ENCODE measurements at regions not wholly inside any gene's neighbourhood (a gene's known extent, or its start where the extent isn't known, plus 50 kb on each side); places are given as distances from the start of the nearest gene placed in this dataset.

- ATAC-seq = no peak
Observed at GRCh38 chr12:84807249-84807648, 105.3 kb downstream of the SLC6A15 start.

DNA sequence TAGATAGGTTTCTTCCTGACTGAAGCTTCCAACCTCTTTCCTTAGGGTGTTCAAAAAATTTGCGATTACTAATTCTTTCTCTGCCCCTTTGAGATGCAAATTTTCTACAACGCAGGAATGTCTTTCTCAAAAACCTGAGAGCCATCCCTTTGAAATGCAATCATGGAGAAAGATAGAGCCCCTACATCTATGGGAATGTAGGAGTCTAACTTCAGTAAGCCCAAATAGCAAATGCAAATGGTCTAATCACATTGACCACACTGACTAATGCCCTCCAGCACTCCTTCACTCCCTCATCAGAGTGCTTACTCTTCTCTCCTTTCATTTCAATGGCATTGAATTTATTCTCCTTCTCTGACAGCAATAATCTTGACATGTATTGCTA is 107.1 kb downstream of the SLC6A15 start:
- ATAC-seq = no peak

DNA sequence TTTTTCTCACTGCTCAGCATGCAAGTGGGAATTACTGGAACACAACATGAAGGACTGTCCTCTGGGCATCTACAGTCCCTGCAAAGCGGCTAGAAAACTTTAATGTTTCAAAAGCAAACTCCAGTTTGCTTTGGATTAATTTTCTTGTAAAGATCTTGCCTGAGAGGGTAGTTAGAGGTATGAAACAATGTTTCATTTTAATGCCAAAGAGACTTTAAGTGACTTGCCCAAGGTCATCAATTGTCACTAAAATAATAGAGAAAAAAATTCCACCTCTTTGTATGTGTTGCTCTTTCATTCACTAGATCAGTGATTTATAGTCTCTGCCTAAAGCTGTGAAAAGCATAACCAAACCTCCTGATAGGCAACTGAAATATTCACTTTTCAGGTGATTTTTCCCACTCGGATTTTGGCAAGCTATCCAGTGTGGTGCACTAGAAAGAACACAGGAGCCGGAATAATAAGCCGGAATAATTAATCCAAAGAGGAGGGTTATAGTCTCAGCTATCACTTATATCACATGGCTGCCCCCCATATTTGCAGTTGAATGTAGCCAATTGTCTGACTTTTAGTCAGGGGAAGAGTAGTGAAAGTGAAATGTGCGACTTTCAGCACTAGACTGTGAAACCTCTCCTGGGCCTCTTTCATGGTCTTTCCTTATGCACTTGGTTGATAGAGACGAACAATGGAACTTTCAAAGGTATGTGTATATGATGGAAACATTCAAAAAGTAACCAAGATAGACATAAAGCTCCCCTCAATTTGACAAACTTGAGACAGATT is 107.7 kb downstream of the SLC6A15 start:
- ATAC-seq = no peak

GRCh38 chr12:84803661-84804060 is 108.9 kb downstream of the SLC6A15 start:
- no peak for ATAC-seq

DNA sequence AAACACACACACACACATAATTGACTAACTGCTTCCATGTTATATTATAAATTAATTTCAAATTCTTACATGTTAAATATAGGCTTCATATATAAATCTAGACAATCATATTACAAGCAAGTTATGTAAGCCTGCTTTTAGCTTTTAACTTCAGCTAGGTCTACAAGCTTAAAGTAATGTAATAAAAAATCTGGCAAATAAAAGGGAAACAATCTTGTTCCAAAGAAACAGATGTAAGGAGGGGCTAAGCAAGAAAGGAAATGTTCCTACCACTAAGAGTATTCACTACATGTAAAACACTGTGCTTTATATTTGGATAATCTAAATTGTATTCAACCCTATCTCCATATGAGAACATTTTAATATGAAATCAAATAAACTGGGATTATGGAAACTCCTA is 110.4 kb downstream of the SLC6A15 start:
- ATAC-seq = no peak

DNA sequence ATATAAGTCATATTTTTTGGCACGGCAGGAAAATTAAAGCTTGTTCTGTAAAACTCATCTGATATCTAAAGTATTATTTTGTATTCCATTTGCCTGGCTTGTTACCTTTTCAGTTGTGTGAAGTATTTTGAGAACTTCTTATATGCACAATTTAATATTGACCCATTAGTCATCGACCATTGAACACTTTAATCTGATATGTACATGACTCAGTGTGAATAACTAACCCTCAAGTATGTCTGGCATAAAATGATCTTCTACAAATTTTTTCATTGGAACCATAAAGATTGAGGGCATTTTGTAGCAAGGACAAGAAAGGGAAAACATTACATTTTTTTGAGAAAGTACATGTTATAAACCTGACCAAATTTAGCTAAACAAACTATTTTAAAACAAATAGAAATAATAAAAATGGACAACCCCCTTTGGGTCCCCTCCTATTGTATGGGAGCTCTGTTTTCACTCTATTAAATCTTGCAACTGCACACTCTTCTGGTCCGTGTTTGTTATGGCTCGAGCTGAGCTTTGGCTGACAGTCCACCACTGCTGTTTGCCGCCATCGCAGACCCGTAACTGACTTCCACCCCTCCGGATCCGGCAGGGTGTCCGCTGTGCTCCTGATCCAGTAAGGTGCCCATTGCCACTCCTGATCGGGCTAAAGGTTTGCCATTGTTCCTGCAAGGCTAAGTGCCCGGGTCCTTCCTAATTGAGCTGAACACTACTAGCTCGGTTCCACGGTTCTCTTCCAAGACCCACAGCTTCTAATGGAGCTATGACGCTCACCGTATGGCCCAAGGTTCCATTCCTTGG is 118.8 kb downstream of the SLC6A15 start:
- ATAC-seq = no peak

DNA sequence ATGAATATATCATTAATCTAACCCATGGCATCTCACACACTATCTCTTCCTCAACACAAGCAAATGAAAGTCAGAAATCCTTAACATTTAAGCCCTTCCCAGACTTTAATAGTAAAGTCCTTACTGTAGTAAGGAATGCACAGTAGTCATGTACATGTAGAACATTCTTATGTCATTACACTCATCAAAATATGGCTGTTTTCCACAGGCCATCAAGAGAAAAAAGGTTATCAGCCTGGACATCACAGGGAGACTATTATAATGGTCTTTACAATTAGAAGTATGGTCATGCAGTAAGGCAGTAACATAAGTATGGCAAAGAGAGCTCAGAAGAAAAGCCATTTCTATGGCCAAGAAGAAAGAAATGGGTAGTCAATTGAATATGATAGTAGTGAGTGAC is 121.2 kb downstream of the SLC6A15 start:
- ATAC-seq = no peak

- ATAC-seq = no peak
Observed at GRCh38 chr12:84789184-84789583, 123.4 kb downstream of the SLC6A15 start.

GRCh38 chr12:84787253-84787652 is 125.3 kb downstream of the SLC6A15 start:
- ATAC-seq = no peak

DNA sequence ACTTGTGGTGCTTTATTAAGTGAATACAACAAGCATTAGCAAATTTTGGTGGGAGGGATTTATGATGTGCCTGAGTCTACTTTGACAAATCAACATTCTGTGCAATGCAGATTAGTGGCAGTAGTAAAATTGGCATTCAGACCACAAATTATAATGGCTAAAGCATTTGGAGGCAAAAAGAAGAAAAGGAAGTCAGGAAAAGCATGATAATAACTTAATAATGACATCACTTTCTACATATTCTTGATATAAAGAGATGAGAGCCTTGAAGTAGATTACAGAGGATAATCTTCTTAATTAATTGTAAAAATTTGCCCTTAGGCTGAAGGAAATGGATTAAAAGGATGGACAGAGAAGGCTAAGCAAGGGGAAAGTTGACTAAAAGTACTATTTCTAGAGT is 126.0 kb downstream of the SLC6A15 start:
- ATAC-seq = no peak

GRCh38 chr12:84785951-84786350 is 126.6 kb downstream of the SLC6A15 start:
- no peak for ATAC-seq

- ATAC-seq = no peak
Observed at GRCh38 chr12:84785281-84785680, 127.3 kb downstream of the SLC6A15 start.

- ATAC-seq = no peak
Observed at GRCh38 chr12:84779169-84779568, 133.4 kb downstream of the SLC6A15 start.

GRCh38 chr12:84772281-84772680 is 140.3 kb downstream of the SLC6A15 start:
- no peak for ATAC-seq

GRCh38 chr12:84767079-84767478 is 145.5 kb downstream of the SLC6A15 start:
- no peak for ATAC-seq

- ATAC-seq = no peak
Observed at GRCh38 chr12:84766375-84766774, 146.2 kb downstream of the SLC6A15 start.

GRCh38 chr12:84764001-84764400 is 148.6 kb downstream of the SLC6A15 start:
- no peak for ATAC-seq

GRCh38 chr12:84763107-84763506 is 149.5 kb downstream of the SLC6A15 start:
- ATAC-seq = no peak

DNA sequence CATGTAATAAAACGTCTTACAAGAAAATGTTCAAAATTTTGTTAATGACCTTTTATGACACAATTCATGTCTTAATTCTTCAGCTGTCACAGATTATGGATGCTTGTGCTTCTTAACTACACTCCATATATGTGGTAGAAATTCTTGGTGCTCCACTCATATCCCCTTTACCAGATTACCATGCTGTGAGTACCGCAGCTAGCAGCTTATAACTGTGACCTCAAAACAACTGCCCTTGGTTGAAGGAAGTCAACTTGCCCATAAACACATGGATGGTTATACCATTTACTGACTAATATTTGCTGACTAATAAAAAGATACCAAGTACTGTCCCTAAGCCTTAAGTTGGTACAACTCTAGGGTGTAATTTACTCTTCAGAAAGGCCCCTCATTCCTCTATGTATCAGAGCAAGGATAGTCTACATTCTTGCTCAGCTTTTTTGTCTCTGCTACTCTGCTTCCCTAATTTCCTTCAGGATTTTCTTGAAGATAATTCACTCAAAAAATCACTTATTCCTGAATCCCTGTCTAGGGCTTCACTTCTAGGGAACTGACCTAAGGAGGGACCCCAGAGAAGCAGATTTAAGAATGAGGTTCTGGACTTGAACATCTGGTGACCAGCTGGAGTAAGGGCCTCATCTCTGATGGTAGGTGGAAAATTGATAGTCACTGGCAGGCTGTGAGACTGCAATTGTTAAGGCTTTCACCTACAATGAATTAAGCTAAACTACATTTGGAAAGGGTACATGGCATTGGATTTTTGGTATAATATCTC is 152.3 kb downstream of the SLC6A15 start:
- ATAC-seq = no peak

DNA sequence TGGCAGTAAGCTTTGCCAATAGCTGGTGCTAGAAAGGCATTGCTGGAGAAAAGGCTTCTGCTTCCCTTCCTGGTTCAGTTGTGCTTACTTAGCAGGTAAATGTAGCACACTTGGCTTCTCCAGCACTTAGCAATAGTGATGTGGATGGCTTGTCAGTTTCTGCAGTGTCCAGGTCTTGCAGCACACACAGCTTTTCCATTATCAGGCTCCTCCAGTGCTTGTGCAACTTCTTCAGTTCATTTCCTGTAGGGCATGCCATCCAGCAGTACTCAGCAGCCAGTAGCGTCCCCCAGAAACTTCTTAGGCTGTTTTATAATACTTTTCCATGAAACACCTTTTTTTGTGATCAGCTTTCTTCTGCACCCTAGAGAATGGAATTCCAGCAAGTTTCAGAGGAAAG is 154.6 kb downstream of the SLC6A15 start:
- ATAC-seq = no peak

DNA sequence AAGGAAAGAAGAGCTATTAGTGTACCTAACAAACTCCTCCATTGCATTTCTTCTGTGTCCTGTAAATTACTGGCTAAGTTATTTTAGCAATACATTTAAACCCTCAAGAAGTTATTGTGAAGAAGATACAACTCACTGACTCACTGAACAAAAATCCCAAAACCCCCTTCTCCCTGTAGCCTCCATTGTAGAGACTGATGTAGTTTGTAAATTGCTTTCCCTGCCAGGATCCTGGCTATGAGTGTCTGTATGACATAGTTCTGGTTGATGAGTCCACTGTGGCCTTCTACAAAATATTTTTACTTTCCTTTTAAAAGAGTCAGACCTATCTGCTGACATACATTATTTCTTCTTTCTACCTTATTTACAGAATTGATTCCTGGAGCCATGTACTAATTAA is 155.6 kb downstream of the SLC6A15 start:
- ATAC-seq = no peak

DNA sequence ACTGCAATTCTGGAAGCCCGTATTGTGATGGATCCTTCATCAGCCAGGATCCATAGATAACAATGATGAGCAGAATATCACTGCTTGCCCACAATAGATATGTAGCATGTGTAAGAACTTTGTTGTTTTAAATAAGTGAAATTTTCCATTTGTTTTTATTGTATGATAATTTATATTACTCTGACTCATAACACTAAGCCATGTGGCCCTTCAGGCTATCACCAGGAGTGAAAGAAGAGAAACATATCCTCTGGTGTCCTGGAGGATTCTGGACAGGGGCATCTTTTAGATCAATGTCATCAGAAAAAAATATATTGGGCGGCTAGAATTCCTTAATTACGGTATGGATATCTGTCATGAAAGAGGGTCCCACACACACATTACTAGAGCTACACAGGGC is 167.5 kb downstream of the SLC6A15 start:
- no peak for ATAC-seq

DNA sequence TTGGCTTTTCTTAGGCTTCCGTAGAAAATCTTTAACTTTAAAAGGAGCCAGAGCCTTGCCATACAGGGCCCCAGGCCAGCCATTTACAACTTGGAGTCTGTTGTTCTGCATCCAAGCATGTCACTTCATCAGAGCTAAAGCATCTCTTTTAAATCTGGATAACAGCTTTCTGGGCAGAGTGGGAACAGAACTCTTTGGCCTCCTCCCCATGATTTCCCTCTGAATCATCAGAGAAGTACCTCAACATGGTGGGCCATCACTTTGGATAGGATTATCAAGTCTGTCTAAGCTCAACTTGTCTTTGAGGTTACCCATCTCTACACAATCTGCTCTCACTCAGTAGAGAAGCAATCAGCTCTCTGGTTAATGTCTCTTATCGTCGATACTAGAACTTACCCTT is 170.9 kb downstream of the SLC6A15 start:
- ATAC-seq = no peak
